H1 (cell line): ENCODE measurements at regions not wholly inside any gene's neighbourhood (a gene's known extent, or its start where the extent isn't known, plus 50 kb on each side); places are given as distances from the start of the nearest gene placed in this dataset.

Experiments used
- CTCF ChIA-PET: fragments of 300-600 bp; sonication (Branson Sonifier 250); formaldehyde crosslinking; loops from one replicate; lab custom pipeline; 2021; ENCODE audit not compliant: partially characterized antibody; lab: Charles Lee
- POLR2A ChIA-PET: fragments of 300-600 bp; sonication (Branson Sonifier 250); formaldehyde crosslinking; loops from one replicate; lab custom pipeline; 2021; ENCODE audit warnings: inconsistent platforms; ENCODE audit not compliant: partially characterized antibody; lab: Charles Lee
- DNase-seq, 2 experiments: peaks; one replicate each; pipeline versions ENCODE4 v3.0.0 to v3.0.0-alpha.2; 2010 to 2022; ENCODE audit warnings: low spot score in 2 of 2, low read depth in 1 of 2, mixed read lengths in 1 of 2
- FAIRE-seq: peaks from 2 replicates; lab custom pipeline; 2011; peaks lifted over from hg19 to GRCh38; lab: Jason Lieb, UNC
- H2AFZ ChIP-seq: 2 replicates; pipeline ENCODE4 v1.8.1; 2012; ENCODE audit warnings: low read length, inconsistent platforms
- H2AK5ac ChIP-seq: 2 replicates; pipeline ENCODE4 v1.6.1; 2013; ENCODE audit warnings: low read depth, low read length
- H2BK120ac ChIP-seq: replicated peaks from 2 replicates; pipeline ENCODE3; 2013; ENCODE audit warnings: low read depth, low read length, inconsistent platforms
- H2BK12ac ChIP-seq: 2 replicates; pipeline ENCODE4 v1.6.1; 2013; ENCODE audit warnings: low read depth, low read length
- H2BK15ac ChIP-seq: 2 replicates; pipeline ENCODE4 v1.6.1; 2013; ENCODE audit warnings: low read length
- H2BK20ac ChIP-seq: 2 replicates; pipeline ENCODE4 v1.6.1; 2013; ENCODE audit warnings: low read length
- H2BK5ac ChIP-seq: 2 replicates; pipeline ENCODE4 v1.6.1; 2013; ENCODE audit warnings: low read depth, low read length
- H3K14ac ChIP-seq: 2 replicates; pipeline ENCODE4 v1.6.1; 2013; ENCODE audit warnings: inconsistent platforms; ENCODE audit not compliant: insufficient read length
- H3K18ac ChIP-seq: 2 replicates; pipeline ENCODE4 v1.6.1; 2013; ENCODE audit warnings: low read length; ENCODE audit errors: extremely low read depth
- H3K23ac ChIP-seq: 2 replicates; pipeline ENCODE4 v1.6.1; 2013; ENCODE audit warnings: inconsistent platforms; ENCODE audit not compliant: insufficient read length
- H3K23me2 ChIP-seq: 2 replicates; pipeline ENCODE4 v1.6.1; 2013; ENCODE audit warnings: low read depth, low read length
- H3K27ac ChIP-seq: 2 replicates; pipeline ENCODE4 v1.6.1; 2011; ENCODE audit warnings: low read depth, low read length, inconsistent platforms
- H3K27me3 ChIP-seq, 4 experiments: replicated peaks in 1 of 4; 1 replicate in 1 of 4; 2 replicates in 3 of 4; pipeline versions ENCODE4 v1.6.1 to v1.8.1; 2011 to 2013; ENCODE audit warnings: low read length in 3 of 4, mild to moderate bottlenecking in 3 of 4, inconsistent platforms in 2 of 4, mixed read lengths in 2 of 4, moderate library complexity in 1 of 4; ENCODE audit not compliant: control insufficient read depth in 3 of 4, insufficient read depth in 3 of 4; ENCODE audit errors: extremely low read depth in 1 of 4
- H3K36me3 ChIP-seq, 4 experiments: 2 replicates each; pipeline versions ENCODE4 v1.6.1 to v1.8.1; 2011 to 2013; ENCODE audit warnings: mild to moderate bottlenecking in 4 of 4, low read length in 3 of 4, moderate library complexity in 2 of 4, control low read depth in 1 of 4, inconsistent platforms in 1 of 4; ENCODE audit not compliant: insufficient read depth in 4 of 4, control insufficient read depth in 2 of 4
- H3K4ac ChIP-seq: replicated peaks from 2 replicates; pipeline ENCODE3; 2013; ENCODE audit warnings: low read length, low read depth, mixed read lengths, inconsistent platforms; ENCODE audit not compliant: insufficient read length
- H3K4me1 ChIP-seq, 4 experiments: replicated peaks in 1 of 4; 1 replicate in 1 of 4; 2 replicates in 3 of 4; pipeline versions ENCODE4 v1.6.1 to v1.8.1; 2011 to 2013; ENCODE audit warnings: low read length in 3 of 4, inconsistent platforms in 2 of 4, mixed read lengths in 1 of 4; ENCODE audit not compliant: insufficient read depth in 4 of 4, control insufficient read depth in 3 of 4
- H3K4me2 ChIP-seq, 2 experiments: 2 replicates each; pipeline versions ENCODE4 v1.6.1 to v1.8.1; 2011 to 2013; ENCODE audit warnings: low read depth in 2 of 2, low read length in 2 of 2, control low read depth in 1 of 2, inconsistent platforms in 1 of 2, mild to moderate bottlenecking in 1 of 2; ENCODE audit not compliant: insufficient read depth in 1 of 2
- H3K4me3 ChIP-seq, 4 experiments: fragments of 200-600, 300-600 bp in 1 of 4; sonication (generic), shearing (Covaris generic), sonication (Bioruptor Twin) in 1 of 4; 2 replicates each; pipeline versions ENCODE4 v1.5.1 to v1.8.1; 2011 to 2016; ENCODE audit warnings: low read length in 4 of 4, low read depth in 3 of 4, control low read depth in 2 of 4, inconsistent platforms in 2 of 4, mild to moderate bottlenecking in 2 of 4, mixed read lengths in 1 of 4, moderate library complexity in 1 of 4; ENCODE audit not compliant: insufficient read depth in 2 of 4; ENCODE audit errors: extremely low read depth in 1 of 4
- H3K56ac ChIP-seq: replicated peaks from 2 replicates; pipeline ENCODE3; 2013; ENCODE audit warnings: low read depth, mild to moderate bottlenecking, mixed read lengths, low read length, inconsistent platforms; ENCODE audit not compliant: insufficient read length
- H3K79me1 ChIP-seq: 2 replicates; pipeline ENCODE4 v1.6.1; 2013; ENCODE audit warnings: low read depth, low read length, control low read depth
- H3K79me2 ChIP-seq, 2 experiments: 2 replicates each; pipeline versions ENCODE4 v1.6.1 to v1.8.1; 2012 to 2013; ENCODE audit warnings: low read length in 2 of 2, mild to moderate bottlenecking in 2 of 2, inconsistent platforms in 1 of 2; ENCODE audit not compliant: insufficient read depth in 2 of 2, control insufficient read depth in 1 of 2
- H3K9ac ChIP-seq, 4 experiments: replicated peaks in 1 of 4; 1 replicate in 1 of 4; 2 replicates in 3 of 4; pipeline versions ENCODE4 v1.6.1 to v1.8.1; 2011 to 2013; ENCODE audit warnings: low read depth in 3 of 4, low read length in 3 of 4, control low read depth in 2 of 4, mild to moderate bottlenecking in 2 of 4, moderate library complexity in 2 of 4, inconsistent platforms in 1 of 4; ENCODE audit errors: extremely low read depth in 1 of 4
- H3K9me3 ChIP-seq, 2 experiments: 2 replicates each; pipeline versions ENCODE4 v1.6.1 to v1.8.1; 2012 to 2013; ENCODE audit warnings: mild to moderate bottlenecking in 2 of 2, moderate library complexity in 2 of 2, control low read depth in 1 of 2, inconsistent platforms in 1 of 2, low read depth in 1 of 2, low read length in 1 of 2, mixed read lengths in 1 of 2; ENCODE audit not compliant: insufficient read depth in 2 of 2
- H4K20me1 ChIP-seq, 2 experiments: replicated peaks in 1 of 2; 2 replicates each; pipeline versions ENCODE3 to v1.8.1; 2011 to 2013; ENCODE audit warnings: inconsistent platforms in 2 of 2, low read length in 2 of 2, mild to moderate bottlenecking in 1 of 2; ENCODE audit not compliant: insufficient read depth in 2 of 2, control insufficient read depth in 1 of 2
- H4K5ac ChIP-seq: 2 replicates; pipeline ENCODE4 v1.6.1; 2013; ENCODE audit warnings: low read length, low read depth, mixed read lengths, inconsistent platforms; ENCODE audit not compliant: insufficient read length
- H4K8ac ChIP-seq: 2 replicates; pipeline ENCODE4 v1.8.0; 2013; ENCODE audit warnings: mild to moderate bottlenecking, moderate library complexity, low read length, inconsistent platforms; ENCODE audit not compliant: insufficient read depth; ENCODE audit errors: extremely low read depth
- H4K91ac ChIP-seq: replicated peaks from 2 replicates; pipeline ENCODE3; 2013; ENCODE audit warnings: low read length, mixed read lengths, inconsistent platforms; ENCODE audit not compliant: insufficient read length
- ASH2L ChIP-seq: fragments of 200-600, 300-600 bp; sonication (generic); IDR thresholded peaks from one replicate; pipeline ENCODE4 v1.7.1; 2017; ENCODE audit warnings: low read length
- ATF2 ChIP-seq: IDR thresholded peaks from 2 replicates; pipeline ENCODE4 v1.6.1; 2012; ENCODE audit warnings: low read length, inconsistent platforms
- CBX5 ChIP-seq: fragments of 300-800, 300-1000 bp; sonication (generic); IDR thresholded peaks from 2 replicates; pipeline ENCODE4 v1.7.1; 2016; ENCODE audit warnings: antibody characterized with exemption, low read length, low read depth
- EGR1 ChIP-seq: IDR thresholded peaks from 2 replicates; pipeline ENCODE4 v1.6.1; 2011; ENCODE audit warnings: low read depth, low read length, borderline replicate concordance
- GABPA ChIP-seq: IDR thresholded peaks from 2 replicates; pipeline ENCODE4 v1.6.1; 2011; ENCODE audit warnings: mild to moderate bottlenecking, low read length, moderate library complexity, borderline replicate concordance; ENCODE audit not compliant: insufficient read depth
- KDM5A ChIP-seq: fragments of 200-600 bp; IDR thresholded peaks from 2 replicates; pipeline ENCODE4 v1.7.1; 2012; ENCODE audit warnings: mild to moderate bottlenecking, low read length, inconsistent platforms, mixed read lengths
- TEAD4 ChIP-seq: IDR thresholded peaks from 2 replicates; pipeline ENCODE4 v1.6.1; 2012; ENCODE audit warnings: low read depth, low read length, inconsistent platforms, mixed read lengths
- USF2 ChIP-seq: IDR thresholded peaks from 2 replicates; pipeline ENCODE4 v1.6.1; 2011; ENCODE audit warnings: low read length, improper control_type of control experiment
- WGBS, 2 experiments: shearing (Covaris generic) in 1 of 2; methylation state at CpG; one replicate each; pipeline versions ENCODE4 v1.1.6 to v1.1.7; 2013 to 2015; ENCODE audit warnings: low lambda C conversion rate in 2 of 2, mixed read lengths in 2 of 2, inconsistent platforms in 1 of 2, low coverage in 1 of 2, missing lambda C conversion rate in 1 of 2; ENCODE audit not compliant: insufficient replicate concordance in 2 of 2, insufficient coverage in 1 of 2, insufficient read length in 1 of 2; ENCODE audit errors: extremely low coverage in 1 of 2, missing lambda C conversion rate in 1 of 2; 5-methylcytosine and 5-hydroxymethylcytosine counted together

GRCh38 chr15:75148280-75148679 is 53.4 kb upstream of the C15orf39 start:
- FAIRE-seq (no peak), DNase-seq (no peak)
- Histone ChIP-seq H3K4me3 (no peak overlapping the region), H3K4me1 (no peaks in the 10 kb centered on the region), H2BK120ac (no peak overlapping the region), H4K5ac (no peak overlapping the region), H3K27ac (no peak overlapping the region), H3K9me3 (peaks cover 22 to 31% of the 10 kb centered on the region in 2 experiments; a peak in 3 of 4 replicates), H2BK12ac (no peak overlapping the region), H3K79me2 (no peaks in the 10 kb centered on the region), H3K36me3 (no peaks in the 10 kb centered on the region), H3K4me2 (no peak overlapping the region), H3K23ac (no peak overlapping the region), H2AFZ (no peak overlapping the region), H3K9ac (no peak overlapping the region), H3K27me3 (no peaks in the 10 kb centered on the region), H3K79me1 (no peaks in the 10 kb centered on the region), H2BK5ac (no peak overlapping the region), H3K23me2 (no peaks in the 10 kb centered on the region), H4K91ac (no peak overlapping the region), H2AK5ac (no peak overlapping the region), H3K4ac (no peak overlapping the region), H3K18ac (no peak overlapping the region), H4K8ac (no peak overlapping the region), H3K56ac (no peak overlapping the region), H2BK15ac (no peak overlapping the region)
- WGBS, 2 experiments, result 87% methylated on average over 2 of the region's 2 CpGs; no CpG with 5 or more reads in 1 of the 2 experiments
- ChIA-PET POLR2A (no interaction called here), CTCF (interaction anchor here (1.4 kb wide), 1 partner anchor 42 kb away, joined by 3 read pairs; no protein-coding TSS in a partner anchor)
- TF ChIP-seq CBX5 (no peak), TEAD4 (no peak), GABPA (no peak), ATF2 (no peak), EGR1 (no peak), KDM5A (no peak), USF2 (no peak), ASH2L (no peak)
- TF ChIP-seq, all 59 proteins: peak for 0
- no peaks in the 10 kb centered on the region for H4K20me1 ChIP-seq
- H2BK20ac ChIP-seq, result no peak overlapping the region
- H3K14ac ChIP-seq, result no peak overlapping the region
